ENCODE measurements at regions not wholly inside any gene's neighbourhood (a gene's known extent, or its start where the extent isn't known, plus 50 kb on each side); places are given as distances from the start of the nearest gene placed in this dataset. TPM values are rescaled to one million over a fixed set of nuclear protein-coding genes. Genes with fewer than 3 reads are reported as not detected.
"Not testable (repeated sequence)": the region's sequence is repeated elsewhere in the genome, so short reads cannot be mapped to it uniquely, and the experiment has no call there.

GRCh38 chr2:132353380-132353779, 63.2 kb upstream of the GPR39 start:
- H3K27me3 ChIP-seq; H3K36me3 ChIP-seq; H3K9me3 ChIP-seq; H3K4me1 ChIP-seq (ENCODE audit: insufficient read depth); intact Hi-C loops (cut with DNase I): not testable (repeated sequence)
- 0 to 3% (median 0%) methylated on average over 21 to 29 of the region's 32 CpGs for WGBS, 3 donors
- peak overlapping the region; percentile 52 for H3K4me3 ChIP-seq
- DNase-seq = peak; percentile 40 to 71 (median 55)
- peak overlapping the region in 1 of 2 donors; percentile 57 for H3K27ac ChIP-seq

GRCh38 chr2:132360964-132361363, 55.6 kb upstream of the GPR39 start:
- WGBS, 3 donors = 68 to 74% (median 74%) methylated on average over 19 of the region's 19 CpGs
- H3K27me3 ChIP-seq = not testable (repeated sequence)

GRCh38 chr2:132361498-132361897, 55.1 kb upstream of the GPR39 start:
- H3K36me3 ChIP-seq; H3K9me3 ChIP-seq; intact Hi-C loops (cut with DNase I); H3K27me3 ChIP-seq; DNase-seq; H3K27ac ChIP-seq; H3K4me1 ChIP-seq (ENCODE audit: insufficient read depth); H3K4me3 ChIP-seq: not testable (repeated sequence)
- 79 to 86% (median 82%) methylated on average over 9 to 16 of the region's 16 CpGs for WGBS, 3 donors

More at GRCh38 chr2:132360964-132361363, 55.6 kb upstream of the GPR39 start:
- H3K27ac ChIP-seq; intact Hi-C loops (cut with DNase I); H3K9me3 ChIP-seq; H3K4me3 ChIP-seq; H3K4me1 ChIP-seq (ENCODE audit: insufficient read depth); H3K36me3 ChIP-seq: not testable (repeated sequence)
- DNase-seq = peak in 2 of 5 donors; percentile 10 to 25

DNA sequence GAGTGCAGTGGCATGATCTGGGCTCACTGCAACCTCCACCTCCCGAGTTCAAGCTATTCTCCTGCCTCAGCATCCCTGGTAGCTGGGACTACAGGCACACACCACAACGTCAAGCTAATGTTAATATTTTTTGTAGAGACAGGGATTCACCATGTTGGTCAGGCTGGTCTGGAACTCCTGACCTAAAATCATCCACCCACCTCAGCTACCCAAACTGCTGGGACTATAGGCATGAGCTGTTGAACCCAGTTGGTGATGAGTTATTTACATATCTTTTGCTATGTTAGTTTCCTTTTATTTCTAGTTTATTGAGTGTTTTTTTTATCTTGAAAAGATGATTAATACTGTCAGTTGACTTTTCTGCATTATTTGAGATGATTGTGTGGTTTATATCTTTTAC, 53.3 kb upstream of the GPR39 start:
- not testable (repeated sequence) for H3K9me3 ChIP-seq

GRCh38 chr2:132365963-132366362, 50.6 kb upstream of the GPR39 start:
- H3K27me3 ChIP-seq; DNase-seq; intact Hi-C loops (cut with DNase I); H3K36me3 ChIP-seq; H3K4me1 ChIP-seq (ENCODE audit: insufficient read depth); H3K27ac ChIP-seq; H3K9me3 ChIP-seq; H3K4me3 ChIP-seq: not testable (repeated sequence)
- 46 to 51% (median 48%) methylated on average over 3 of the region's 3 CpGs for WGBS, 3 donors

More for the DNA sequence above, 53.3 kb upstream of the GPR39 start:
- DNase-seq; H3K36me3 ChIP-seq; H3K4me3 ChIP-seq; H3K27me3 ChIP-seq; H3K27ac ChIP-seq; intact Hi-C loops (cut with DNase I); H3K4me1 ChIP-seq (ENCODE audit: insufficient read depth): not testable (repeated sequence)
- WGBS, 3 donors = 66 to 70% (median 67%) methylated on average over 2 of the region's 2 CpGs

DNA sequence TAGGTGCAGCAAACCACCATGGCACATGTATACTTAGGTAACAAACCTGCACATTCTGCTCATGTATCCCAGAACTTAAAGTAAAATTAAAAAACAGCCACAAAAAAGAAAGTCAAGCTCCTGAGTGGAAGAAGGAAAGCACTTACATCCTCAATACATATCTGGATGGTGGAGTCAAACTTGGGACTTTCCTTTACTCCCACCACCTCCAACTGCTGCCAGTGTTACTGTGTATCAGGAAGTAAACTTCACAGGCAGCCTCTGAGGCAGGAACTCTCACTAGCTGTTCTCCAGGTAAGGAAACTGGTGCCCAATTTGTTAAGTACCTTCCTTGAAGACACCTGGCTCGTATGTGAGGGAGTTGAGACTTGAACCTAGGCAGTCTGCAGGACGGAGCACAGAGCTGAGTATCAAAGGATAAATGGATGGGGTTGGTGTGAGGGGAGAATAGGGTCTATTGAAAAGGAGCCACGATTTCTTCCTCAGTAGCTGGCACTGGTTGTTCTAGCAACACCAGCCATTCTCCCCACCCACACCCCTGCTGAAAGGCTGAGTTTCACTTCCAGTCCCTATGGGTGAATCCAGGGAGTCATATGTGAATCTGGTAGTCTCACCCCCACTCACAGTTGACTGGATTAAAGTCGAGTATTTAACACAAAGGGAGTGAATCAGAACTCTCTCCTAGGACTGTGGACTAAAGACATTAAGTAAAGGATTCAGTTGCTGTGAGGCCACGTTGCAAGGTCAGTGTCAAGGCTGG, 50.0 kb upstream of the GPR39 start:
- Histone ChIP-seq H3K9me3 (no peaks in the 10 kb centered on the region), H3K27me3 (no peaks in the 10 kb centered on the region), H3K36me3 (no peaks in the 10 kb centered on the region), H3K27ac (no peak overlapping the region), H3K4me3 (no peak overlapping the region), H3K4me1 (ENCODE audit: insufficient read depth) (no peaks in the 10 kb centered on the region)
- intact Hi-C loops (cut with DNase I) = no loop called here
- WGBS, 3 donors = 51 to 77% (median 59%) methylated on average over 5 of the region's 5 CpGs
- no peak for DNase-seq
- no peak for TF ChIP-seq EP300 (IDR thresholded peaks at IDR 0.05)

MicroRNA genes in the stretch of these regions (microRNA counts, 767-probe panel; counts per million panel counts)
- 530 counts per million, percentile 78 among the panel's probes with 10 or more counts for microRNA hsa-miR-663b

Small RNAs in the stretch of these regions (microRNA-seq; reads per million reads assigned to microRNA genes)
- gene MIR663B = 0 reads per million in 3 donors

Small RNAs in the stretch of these regions (small RNA-seq; reads per million reads assigned to genes)
- gene MIR663B (not detected), gene RNA5-8SP5 (not detected)
